K562 (cell line): ENCODE measurements at regions not wholly inside any gene's neighbourhood (a gene's known extent, or its start where the extent isn't known, plus 50 kb on each side); places are given as distances from the start of the nearest gene placed in this dataset.

Experiments
- CBX2 ChIP-seq: fragments of 200-600 bp; sonication (generic); IDR thresholded peaks from one replicate; pipeline ENCODE4 v1.6.1; 2012; ENCODE audit warnings: mild to moderate bottlenecking, low read length, inconsistent platforms; ENCODE audit not compliant: insufficient read depth, poor library complexity, severe bottlenecking
- MED1 ChIP-seq: sonication (generic); formaldehyde crosslinking; IDR thresholded peaks from 2 replicates; pipeline ENCODE4 v1.8.1; 2023; ENCODE audit warnings: missing genetic modification reagents, borderline replicate concordance
- POLR2AphosphoS5 ChIP-seq: IDR thresholded peaks from 2 replicates; pipeline ENCODE4 v1.6.1; 2011; ENCODE audit warnings: mild to moderate bottlenecking, low read depth, low read length, moderate library complexity; ENCODE audit not compliant: control insufficient read depth, insufficient read depth
- SMARCC2 ChIP-seq: fragments of 450-650 bp; IDR thresholded peaks from 2 replicates; pipeline ENCODE4 v1.6.1; 2017; ENCODE audit warnings: antibody characterized with exemption, moderate library complexity, mild to moderate bottlenecking, low read depth
- SRSF7 ChIP-seq: fragments of 200-400 bp; formaldehyde crosslinking; optimal IDR thresholded peaks from 2 replicates; pipeline ENCODE3; 2017; ENCODE audit warnings: mild to moderate bottlenecking, low read depth, low read length
- TCF7L2 ChIP-seq: fragments of 150-350 bp; IDR thresholded peaks from 2 replicates; pipeline ENCODE4 v1.6.1; 2016; ENCODE audit warnings: low read depth, mild to moderate bottlenecking, low read length, moderate library complexity
- ZNF24 ChIP-seq: fragments of 450-650 bp; IDR thresholded peaks from 2 replicates; pipeline ENCODE4 v1.6.1; 2016
- TF ChIP-seq, protein P1 (sequence below): fragments of 450-650 bp; IDR thresholded peaks from 2 replicates; pipeline ENCODE4 v1.6.1; 2018; ENCODE audit not compliant: partially characterized antibody
- TF ChIP-seq, protein P2 (sequence below): sonication (generic); formaldehyde crosslinking; IDR thresholded peaks from 2 replicates; pipeline ENCODE4 v1.5.0; 2020; ENCODE audit warnings: missing genetic modification reagents
- TF ChIP-seq, protein P3 (sequence below): fragments of 250-450 bp; sonication (Bioruptor Pico); IDR thresholded peaks from 2 replicates; pipeline ENCODE4 v1.5.1; 2021; ENCODE audit warnings: mild to moderate bottlenecking
- TF ChIP-seq, protein P4 (sequence below): sonication (generic); formaldehyde crosslinking; IDR thresholded peaks from 2 replicates; pipeline ENCODE4 v1.9.0; 2022; ENCODE audit warnings: mild to moderate bottlenecking, missing genetic modification reagents
- TF ChIP-seq, protein P5 (sequence below): fragments of 450-650 bp; IDR thresholded peaks from 2 replicates; pipeline ENCODE4 v1.6.1; 2016; ENCODE audit warnings: low read depth
- TF ChIP-seq, protein P6 (sequence below), 3 experiments: IDR thresholded peaks in 2 of 3; conservative IDR thresholded peaks in 1 of 3; 2 replicates each; pipeline ENCODE4 v1.5.1; 2011 to 2012; ENCODE audit warnings: low read length in 3 of 3, mild to moderate bottlenecking in 3 of 3, control low read depth in 2 of 3, improper control_type of control experiment in 1 of 3, inconsistent platforms in 1 of 3, low read depth in 1 of 3, mixed read lengths in 1 of 3, moderate library complexity in 1 of 3; ENCODE audit not compliant: insufficient read depth in 2 of 3

DNA sequence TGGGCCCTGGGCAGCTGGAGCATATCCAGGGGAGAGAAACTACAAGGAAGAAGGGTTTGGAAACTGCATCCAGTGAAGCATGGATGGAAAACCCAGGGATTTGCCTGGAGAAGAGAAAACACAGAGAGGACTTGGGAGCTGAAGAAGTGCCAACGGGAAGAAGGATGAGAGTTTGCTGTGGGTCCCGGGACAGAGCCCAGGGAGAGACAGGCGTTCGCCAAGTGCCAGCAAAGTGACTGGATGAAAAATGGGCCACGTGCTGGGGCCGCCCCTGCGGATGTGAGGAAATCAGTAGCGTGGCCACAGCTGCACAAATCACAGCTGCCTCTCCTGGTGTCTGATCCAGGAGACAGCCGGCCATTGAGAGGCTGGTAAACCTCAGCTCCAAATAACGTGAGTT lies 70.4 kb downstream of the HES1 start:
- TF ChIP-seq ZNF24 (no peak), SMARCC2 (no peak), TCF7L2 (no peak), CBX2 (no peak), POLR2AphosphoS5 (no peak), MED1 (CRISPR knock-in tag) (no peak), SRSF7 (no peak)
- TF ChIP-seq, protein P1, sequence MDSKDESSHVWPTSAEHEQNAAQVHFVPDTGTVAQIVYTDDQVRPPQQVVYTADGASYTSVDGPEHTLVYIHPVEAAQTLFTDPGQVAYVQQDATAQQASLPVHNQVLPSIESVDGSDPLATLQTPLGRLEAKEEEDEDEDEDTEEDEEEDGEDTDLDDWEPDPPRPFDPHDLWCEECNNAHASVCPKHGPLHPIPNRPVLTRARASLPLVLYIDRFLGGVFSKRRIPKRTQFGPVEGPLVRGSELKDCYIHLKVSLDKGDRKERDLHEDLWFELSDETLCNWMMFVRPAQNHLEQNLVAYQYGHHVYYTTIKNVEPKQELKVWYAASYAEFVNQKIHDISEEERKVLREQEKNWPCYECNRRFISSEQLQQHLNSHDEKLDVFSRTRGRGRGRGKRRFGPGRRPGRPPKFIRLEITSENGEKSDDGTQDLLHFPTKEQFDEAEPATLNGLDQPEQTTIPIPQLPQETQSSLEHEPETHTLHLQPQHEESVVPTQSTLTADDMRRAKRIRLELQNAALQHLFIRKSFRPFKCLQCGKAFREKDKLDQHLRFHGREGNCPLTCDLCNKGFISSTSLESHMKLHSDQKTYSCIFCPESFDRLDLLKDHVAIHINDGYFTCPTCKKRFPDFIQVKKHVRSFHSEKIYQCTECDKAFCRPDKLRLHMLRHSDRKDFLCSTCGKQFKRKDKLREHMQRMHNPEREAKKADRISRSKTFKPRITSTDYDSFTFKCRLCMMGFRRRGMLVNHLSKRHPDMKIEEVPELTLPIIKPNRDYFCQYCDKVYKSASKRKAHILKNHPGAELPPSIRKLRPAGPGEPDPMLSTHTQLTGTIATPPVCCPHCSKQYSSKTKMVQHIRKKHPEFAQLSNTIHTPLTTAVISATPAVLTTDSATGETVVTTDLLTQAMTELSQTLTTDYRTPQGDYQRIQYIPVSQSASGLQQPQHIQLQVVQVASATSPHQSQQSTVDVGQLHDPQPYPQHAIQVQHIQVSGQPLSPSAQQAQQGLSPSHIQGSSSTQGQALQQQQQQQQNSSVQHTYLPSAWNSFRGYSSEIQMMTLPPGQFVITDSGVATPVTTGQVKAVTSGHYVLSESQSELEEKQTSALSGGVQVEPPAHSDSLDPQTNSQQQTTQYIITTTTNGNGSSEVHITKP = no peak
- TF ChIP-seq, protein P2, sequence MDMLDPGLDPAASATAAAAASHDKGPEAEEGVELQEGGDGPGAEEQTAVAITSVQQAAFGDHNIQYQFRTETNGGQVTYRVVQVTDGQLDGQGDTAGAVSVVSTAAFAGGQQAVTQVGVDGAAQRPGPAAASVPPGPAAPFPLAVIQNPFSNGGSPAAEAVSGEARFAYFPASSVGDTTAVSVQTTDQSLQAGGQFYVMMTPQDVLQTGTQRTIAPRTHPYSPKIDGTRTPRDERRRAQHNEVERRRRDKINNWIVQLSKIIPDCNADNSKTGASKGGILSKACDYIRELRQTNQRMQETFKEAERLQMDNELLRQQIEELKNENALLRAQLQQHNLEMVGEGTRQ = no peak
- TF ChIP-seq, protein P3, sequence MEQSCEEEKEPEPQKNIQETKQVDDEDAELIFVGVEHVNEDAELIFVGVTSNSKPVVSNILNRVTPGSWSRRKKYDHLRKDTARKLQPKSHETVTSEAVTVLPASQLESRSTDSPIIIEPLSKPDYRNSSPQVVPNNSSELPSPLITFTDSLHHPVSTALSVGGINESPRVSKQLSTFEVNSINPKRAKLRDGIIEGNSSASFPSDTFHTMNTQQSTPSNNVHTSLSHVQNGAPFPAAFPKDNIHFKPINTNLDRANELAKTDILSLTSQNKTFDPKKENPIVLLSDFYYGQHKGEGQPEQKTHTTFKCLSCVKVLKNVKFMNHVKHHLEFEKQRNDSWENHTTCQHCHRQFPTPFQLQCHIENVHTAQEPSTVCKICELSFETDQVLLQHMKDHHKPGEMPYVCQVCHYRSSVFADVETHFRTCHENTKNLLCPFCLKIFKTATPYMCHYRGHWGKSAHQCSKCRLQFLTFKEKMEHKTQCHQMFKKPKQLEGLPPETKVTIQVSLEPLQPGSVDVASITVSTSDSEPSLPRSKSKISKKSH (CRISPR knock-in tag) = no peak
- TF ChIP-seq, protein P4, sequence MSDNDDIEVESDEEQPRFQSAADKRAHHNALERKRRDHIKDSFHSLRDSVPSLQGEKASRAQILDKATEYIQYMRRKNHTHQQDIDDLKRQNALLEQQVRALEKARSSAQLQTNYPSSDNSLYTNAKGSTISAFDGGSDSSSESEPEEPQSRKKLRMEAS (CRISPR knock-in tag) = no peak
- TF ChIP-seq, protein P5, sequence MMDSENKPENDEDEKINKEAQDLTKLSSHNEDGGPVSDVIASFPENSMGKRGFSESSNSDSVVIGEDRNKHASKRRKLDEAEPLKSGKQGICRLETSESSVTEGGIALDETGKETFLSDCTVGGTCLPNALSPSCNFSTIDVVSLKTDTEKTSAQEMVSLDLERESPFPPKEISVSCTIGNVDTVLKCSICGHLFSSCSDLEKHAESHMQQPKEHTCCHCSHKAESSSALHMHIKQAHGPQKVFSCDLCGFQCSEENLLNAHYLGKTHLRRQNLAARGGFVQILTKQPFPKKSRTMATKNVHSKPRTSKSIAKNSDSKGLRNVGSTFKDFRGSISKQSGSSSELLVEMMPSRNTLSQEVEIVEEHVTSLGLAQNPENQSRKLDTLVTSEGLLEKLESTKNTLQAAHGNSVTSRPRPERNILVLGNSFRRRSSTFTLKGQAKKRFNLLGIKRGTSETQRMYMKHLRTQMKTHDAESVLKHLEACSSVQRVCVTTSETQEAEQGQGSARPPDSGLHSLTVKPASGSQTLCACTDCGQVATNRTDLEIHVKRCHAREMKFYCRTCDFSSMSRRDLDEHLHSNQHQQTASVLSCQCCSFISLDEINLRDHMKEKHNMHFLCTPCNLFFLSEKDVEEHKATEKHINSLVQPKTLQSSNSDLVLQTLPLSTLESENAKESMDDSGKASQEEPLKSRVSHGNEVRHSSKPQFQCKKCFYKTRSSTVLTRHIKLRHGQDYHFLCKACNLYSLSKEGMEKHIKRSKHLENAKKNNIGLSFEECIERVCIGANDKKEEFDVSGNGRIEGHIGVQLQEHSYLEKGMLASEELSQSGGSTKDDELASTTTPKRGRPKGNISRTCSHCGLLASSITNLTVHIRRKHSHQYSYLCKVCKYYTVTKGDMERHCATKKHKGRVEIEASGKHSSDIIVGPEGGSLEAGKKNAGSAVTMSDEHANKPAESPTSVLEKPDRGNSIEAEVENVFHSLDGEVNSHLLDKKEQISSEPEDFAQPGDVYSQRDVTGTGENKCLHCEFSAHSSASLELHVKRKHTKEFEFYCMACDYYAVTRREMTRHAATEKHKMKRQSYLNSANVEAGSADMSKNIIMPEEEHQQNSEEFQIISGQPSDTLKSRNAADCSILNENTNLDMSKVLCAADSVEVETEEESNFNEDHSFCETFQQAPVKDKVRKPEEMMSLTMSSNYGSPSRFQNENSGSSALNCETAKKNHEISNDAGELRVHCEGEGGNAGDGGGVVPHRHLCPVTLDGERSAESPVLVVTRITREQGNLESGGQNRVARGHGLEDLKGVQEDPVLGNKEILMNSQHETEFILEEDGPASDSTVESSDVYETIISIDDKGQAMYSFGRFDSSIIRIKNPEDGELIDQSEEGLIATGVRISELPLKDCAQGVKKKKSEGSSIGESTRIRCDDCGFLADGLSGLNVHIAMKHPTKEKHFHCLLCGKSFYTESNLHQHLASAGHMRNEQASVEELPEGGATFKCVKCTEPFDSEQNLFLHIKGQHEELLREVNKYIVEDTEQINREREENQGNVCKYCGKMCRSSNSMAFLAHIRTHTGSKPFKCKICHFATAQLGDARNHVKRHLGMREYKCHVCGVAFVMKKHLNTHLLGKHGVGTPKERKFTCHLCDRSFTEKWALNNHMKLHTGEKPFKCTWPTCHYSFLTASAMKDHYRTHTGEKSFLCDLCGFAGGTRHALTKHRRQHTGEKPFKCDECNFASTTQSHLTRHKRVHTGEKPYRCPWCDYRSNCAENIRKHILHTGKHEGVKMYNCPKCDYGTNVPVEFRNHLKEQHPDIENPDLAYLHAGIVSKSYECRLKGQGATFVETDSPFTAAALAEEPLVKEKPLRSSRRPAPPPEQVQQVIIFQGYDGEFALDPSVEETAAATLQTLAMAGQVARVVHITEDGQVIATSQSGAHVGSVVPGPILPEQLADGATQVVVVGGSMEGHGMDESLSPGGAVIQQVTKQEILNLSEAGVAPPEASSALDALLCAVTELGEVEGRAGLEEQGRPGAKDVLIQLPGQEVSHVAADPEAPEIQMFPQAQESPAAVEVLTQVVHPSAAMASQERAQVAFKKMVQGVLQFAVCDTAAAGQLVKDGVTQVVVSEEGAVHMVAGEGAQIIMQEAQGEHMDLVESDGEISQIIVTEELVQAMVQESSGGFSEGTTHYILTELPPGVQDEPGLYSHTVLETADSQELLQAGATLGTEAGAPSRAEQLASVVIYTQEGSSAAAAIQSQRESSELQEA = no peak
- TF ChIP-seq, protein P6, sequence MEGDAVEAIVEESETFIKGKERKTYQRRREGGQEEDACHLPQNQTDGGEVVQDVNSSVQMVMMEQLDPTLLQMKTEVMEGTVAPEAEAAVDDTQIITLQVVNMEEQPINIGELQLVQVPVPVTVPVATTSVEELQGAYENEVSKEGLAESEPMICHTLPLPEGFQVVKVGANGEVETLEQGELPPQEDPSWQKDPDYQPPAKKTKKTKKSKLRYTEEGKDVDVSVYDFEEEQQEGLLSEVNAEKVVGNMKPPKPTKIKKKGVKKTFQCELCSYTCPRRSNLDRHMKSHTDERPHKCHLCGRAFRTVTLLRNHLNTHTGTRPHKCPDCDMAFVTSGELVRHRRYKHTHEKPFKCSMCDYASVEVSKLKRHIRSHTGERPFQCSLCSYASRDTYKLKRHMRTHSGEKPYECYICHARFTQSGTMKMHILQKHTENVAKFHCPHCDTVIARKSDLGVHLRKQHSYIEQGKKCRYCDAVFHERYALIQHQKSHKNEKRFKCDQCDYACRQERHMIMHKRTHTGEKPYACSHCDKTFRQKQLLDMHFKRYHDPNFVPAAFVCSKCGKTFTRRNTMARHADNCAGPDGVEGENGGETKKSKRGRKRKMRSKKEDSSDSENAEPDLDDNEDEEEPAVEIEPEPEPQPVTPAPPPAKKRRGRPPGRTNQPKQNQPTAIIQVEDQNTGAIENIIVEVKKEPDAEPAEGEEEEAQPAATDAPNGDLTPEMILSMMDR (IDR thresholded peaks at IDR 0.05 in 2 of 3, conservative IDR thresholded peaks at IDR 0.05 in 1 of 3; ENCODE audit: insufficient read depth in 2 of 3, low read depth in 1 of 3, low read length in 3 of 3) = no peak
